Activated CD4-positive, alpha-beta T cell treated with anti-CD3 and anti-CD28 coated beads, Interleukin-2, amount 50 U/mL, for 16 hours (primary cell): ENCODE measurements at regions not wholly inside any gene's neighbourhood (a gene's known extent, or its start where the extent isn't known, plus 50 kb on each side); places are given as distances from the start of the nearest gene placed in this dataset.
"Not testable (repeated sequence)": the region's sequence is repeated elsewhere in the genome, so short reads cannot be mapped to it uniquely, and the experiment has no call there.

ENCODE experiments used
- DNase-seq: peaks from one replicate; pipeline ENCODE4 v3.0.0-alpha.2; 2020

GRCh38 chr3:67167481-67167880, 169.4 kb downstream of the KBTBD8 start:
- no peak for DNase-seq

GRCh38 chr3:67171841-67172240, 173.7 kb downstream of the KBTBD8 start:
- DNase-seq, result no peak

- DNase-seq, result not testable (repeated sequence)
Measured at GRCh38 chr3:67173130-67173529, 175.0 kb downstream of the KBTBD8 start.

GRCh38 chr3:67176396-67176795, 178.3 kb downstream of the KBTBD8 start:
- DNase-seq, result no peak

- DNase-seq, result no peak
Measured at GRCh38 chr3:67192466-67192865, 194.4 kb downstream of the KBTBD8 start.

- no peak for DNase-seq
Measured at GRCh38 chr3:67196677-67197076, 198.6 kb downstream of the KBTBD8 start.

GRCh38 chr3:67198374-67198773, 200.3 kb downstream of the KBTBD8 start:
- DNase-seq, result no peak

- no peak for DNase-seq
Measured at GRCh38 chr3:67200618-67201017, 202.5 kb downstream of the KBTBD8 start.

- no peak for DNase-seq
Measured at GRCh38 chr3:67201026-67201425, 202.9 kb downstream of the KBTBD8 start.

GRCh38 chr3:67202053-67202452, 203.9 kb downstream of the KBTBD8 start:
- DNase-seq, result no peak

- DNase-seq, result no peak
Measured at GRCh38 chr3:67204951-67205350, 206.8 kb downstream of the KBTBD8 start.

- DNase-seq, result no peak
Measured at GRCh38 chr3:67215690-67216089, 217.6 kb downstream of the KBTBD8 start.

- no peak for DNase-seq
Measured at GRCh38 chr3:67227030-67227429, 228.9 kb downstream of the KBTBD8 start.

- DNase-seq, result no peak
Measured at GRCh38 chr3:67228136-67228535, 230.0 kb downstream of the KBTBD8 start.

GRCh38 chr3:67232642-67233041, 234.5 kb downstream of the KBTBD8 start:
- DNase-seq, result no peak

GRCh38 chr3:67239353-67239752, 241.2 kb downstream of the KBTBD8 start:
- DNase-seq, result no peak

GRCh38 chr3:67241084-67241483, 243.0 kb downstream of the KBTBD8 start:
- DNase-seq, result no peak

GRCh38 chr3:67244130-67244529, 246.0 kb downstream of the KBTBD8 start:
- no peak for DNase-seq

GRCh38 chr3:67245545-67245944, 247.4 kb downstream of the KBTBD8 start:
- DNase-seq, result no peak

GRCh38 chr3:67248726-67249125, 250.6 kb downstream of the KBTBD8 start:
- no peak for DNase-seq

GRCh38 chr3:67252906-67253305, 254.8 kb downstream of the KBTBD8 start:
- DNase-seq, result not testable (repeated sequence)

GRCh38 chr3:67278015-67278618, 280.0 kb downstream of the KBTBD8 start:
- DNase-seq, result no peak

GRCh38 chr3:67286586-67286985, 288.5 kb downstream of the KBTBD8 start:
- no peak for DNase-seq

GRCh38 chr3:67288466-67289106, 290.5 kb downstream of the KBTBD8 start:
- DNase-seq, result no peak

GRCh38 chr3:67289626-67290025, 291.5 kb downstream of the KBTBD8 start:
- DNase-seq, result no peak
